ENCODE measurements at regions not wholly inside any gene's neighbourhood (a gene's known extent, or its start where the extent isn't known, plus 50 kb on each side); places are given as distances from the start of the nearest gene placed in this dataset.
"Not testable (repeated sequence)": the region's sequence is repeated elsewhere in the genome, so short reads cannot be mapped to it uniquely, and the experiment has no call there.

GRCh38 chr12:126963825-126964224 lies 1303.1 kb upstream of the TMEM132C start:
- H3K9me2 ChIP-seq (replicated peaks; ENCODE audit: insufficient read depth, low read length) = no peaks in the 10 kb centered on the region
- H3K27me3 ChIP-seq (ENCODE audit: low read length) = no peaks in the 10 kb centered on the region
- no peak overlapping the region for H3K9ac ChIP-seq (ENCODE audit: low read length)
- DNase-seq = no peak
- H3K9me3 ChIP-seq (ENCODE audit: low read length) = peaks cover 6% of the 10 kb centered on the region; the same call in 1 of the 2 replicates
- H3K79me2 ChIP-seq (ENCODE audit: low read length) = no peaks in the 10 kb centered on the region
- H3K4me3 ChIP-seq (ENCODE audit: low read length) = no peak overlapping the region
- no peak overlapping the region for H3K4me2 ChIP-seq (ENCODE audit: low read depth, low read length, poor library complexity, severe bottlenecking)
- no peaks in the 10 kb centered on the region for H3K4me1 ChIP-seq (ENCODE audit: low read length)
- H4K20me1 ChIP-seq (ENCODE audit: insufficient read depth, low read depth, low read length) = no peaks in the 10 kb centered on the region
- no peaks in the 10 kb centered on the region for H3K36me3 ChIP-seq (ENCODE audit: insufficient read depth, low read length)
- no peak overlapping the region for H2AFZ ChIP-seq (ENCODE audit: low read length)
- no peak overlapping the region for H3K27ac ChIP-seq (ENCODE audit: low read length)

- Histone ChIP-seq H3K27me3 (ENCODE audit: low read length) (no peaks in the 10 kb centered on the region), H3K9ac (ENCODE audit: low read length) (no peak overlapping the region), H3K9me3 (ENCODE audit: low read length) (peaks cover 10% of the 10 kb centered on the region; the same call in 1 of the 2 replicates), H3K9me2 (replicated peaks; ENCODE audit: insufficient read depth, low read length) (no peaks in the 10 kb centered on the region), H3K4me2 (ENCODE audit: low read depth, low read length, poor library complexity, severe bottlenecking) (no peak overlapping the region), H4K20me1 (ENCODE audit: insufficient read depth, low read depth, low read length) (no peaks in the 10 kb centered on the region), H3K36me3 (ENCODE audit: insufficient read depth, low read length) (no peaks in the 10 kb centered on the region), H2AFZ (ENCODE audit: low read length) (no peak overlapping the region), H3K4me1 (ENCODE audit: low read length) (no peaks in the 10 kb centered on the region), H3K79me2 (ENCODE audit: low read length) (no peaks in the 10 kb centered on the region), H3K27ac (ENCODE audit: low read length) (no peak overlapping the region), H3K4me3 (ENCODE audit: low read length) (no peak overlapping the region)
- no peak for DNase-seq
These were observed 1300.5 kb upstream of the TMEM132C start for GRCh38 chr12:126966498-126966897.

- no peak for DNase-seq
- no peak overlapping the region for H3K9ac ChIP-seq (ENCODE audit: low read length)
- no peak overlapping the region for H3K4me2 ChIP-seq (ENCODE audit: low read depth, low read length, poor library complexity, severe bottlenecking)
- no peaks in the 10 kb centered on the region for H4K20me1 ChIP-seq (ENCODE audit: insufficient read depth, low read depth, low read length)
- H2AFZ ChIP-seq (ENCODE audit: low read length) = no peak overlapping the region
- H3K27ac ChIP-seq (ENCODE audit: low read length) = no peak overlapping the region
- no peaks in the 10 kb centered on the region for H3K36me3 ChIP-seq (ENCODE audit: insufficient read depth, low read length)
- H3K9me2 ChIP-seq (replicated peaks; ENCODE audit: insufficient read depth, low read length) = no peaks in the 10 kb centered on the region
- no peaks in the 10 kb centered on the region for H3K4me1 ChIP-seq (ENCODE audit: low read length)
- H3K9me3 ChIP-seq (ENCODE audit: low read length) = peaks cover 10% of the 10 kb centered on the region; the same call in 1 of the 2 replicates
- no peak overlapping the region for H3K4me3 ChIP-seq (ENCODE audit: low read length)
- no peaks in the 10 kb centered on the region for H3K27me3 ChIP-seq (ENCODE audit: low read length)
- H3K79me2 ChIP-seq (ENCODE audit: low read length) = no peaks in the 10 kb centered on the region
These were observed 1299.8 kb upstream of the TMEM132C start for GRCh38 chr12:126967152-126967551.

- DNase-seq = no peak
- Histone ChIP-seq H3K4me2 (ENCODE audit: low read depth, low read length, poor library complexity, severe bottlenecking) (no peak overlapping the region), H3K27me3 (ENCODE audit: low read length) (no peaks in the 10 kb centered on the region), H3K9ac (ENCODE audit: low read length) (no peak overlapping the region), H3K4me3 (ENCODE audit: low read length) (no peak overlapping the region), H3K9me3 (ENCODE audit: low read length) (peaks cover 9% of the 10 kb centered on the region; the same call in 1 of the 2 replicates), H3K4me1 (ENCODE audit: low read length) (no peaks in the 10 kb centered on the region), H3K79me2 (ENCODE audit: low read length) (no peaks in the 10 kb centered on the region), H3K9me2 (replicated peaks; ENCODE audit: insufficient read depth, low read length) (no peaks in the 10 kb centered on the region), H2AFZ (ENCODE audit: low read length) (no peak overlapping the region), H3K27ac (ENCODE audit: low read length) (no peak overlapping the region), H4K20me1 (ENCODE audit: insufficient read depth, low read depth, low read length) (no peaks in the 10 kb centered on the region), H3K36me3 (ENCODE audit: insufficient read depth, low read length) (no peaks in the 10 kb centered on the region)
These were observed 1292.2 kb upstream of the TMEM132C start for GRCh38 chr12:126974779-126975178.

- Histone ChIP-seq H3K27me3 (ENCODE audit: low read length) (no peaks in the 10 kb centered on the region), H3K9me2 (replicated peaks; ENCODE audit: insufficient read depth, low read length) (no peaks in the 10 kb centered on the region), H3K9ac (ENCODE audit: low read length) (no peak overlapping the region), H3K9me3 (ENCODE audit: low read length) (peaks cover 5% of the 10 kb centered on the region; the same call in 1 of the 2 replicates), H4K20me1 (ENCODE audit: insufficient read depth, low read depth, low read length) (no peaks in the 10 kb centered on the region), H3K36me3 (ENCODE audit: insufficient read depth, low read length) (no peaks in the 10 kb centered on the region), H3K27ac (ENCODE audit: low read length) (no peak overlapping the region), H3K4me2 (ENCODE audit: low read depth, low read length, poor library complexity, severe bottlenecking) (no peak overlapping the region), H3K79me2 (ENCODE audit: low read length) (no peaks in the 10 kb centered on the region), H2AFZ (ENCODE audit: low read length) (no peak overlapping the region), H3K4me1 (ENCODE audit: low read length) (no peaks in the 10 kb centered on the region), H3K4me3 (ENCODE audit: low read length) (no peak overlapping the region)
- DNase-seq = no peak
These were observed 1290.4 kb upstream of the TMEM132C start for GRCh38 chr12:126976579-126976978.

GRCh38 chr12:126979564-126979963 lies 1287.4 kb upstream of the TMEM132C start:
- DNase-seq; H3K9ac ChIP-seq (ENCODE audit: low read length); H3K4me2 ChIP-seq (ENCODE audit: low read depth, low read length, poor library complexity, severe bottlenecking); H3K4me3 ChIP-seq (ENCODE audit: low read length); H3K36me3 ChIP-seq (ENCODE audit: insufficient read depth, low read length); H3K9me2 ChIP-seq (replicated peaks; ENCODE audit: insufficient read depth, low read length); H3K4me1 ChIP-seq (ENCODE audit: low read length); H3K27me3 ChIP-seq (ENCODE audit: low read length); H2AFZ ChIP-seq (ENCODE audit: low read length); H3K9me3 ChIP-seq (ENCODE audit: low read length); H3K79me2 ChIP-seq (ENCODE audit: low read length); H3K27ac ChIP-seq (ENCODE audit: low read length); H4K20me1 ChIP-seq (ENCODE audit: insufficient read depth, low read depth, low read length): not testable (repeated sequence)

GRCh38 chr12:126982707-126983106 lies 1284.3 kb upstream of the TMEM132C start:
- H3K4me2 ChIP-seq (ENCODE audit: low read depth, low read length, poor library complexity, severe bottlenecking) = no peak overlapping the region
- H4K20me1 ChIP-seq (ENCODE audit: insufficient read depth, low read depth, low read length) = no peaks in the 10 kb centered on the region
- H3K4me3 ChIP-seq (ENCODE audit: low read length) = no peak overlapping the region
- H3K27me3 ChIP-seq (ENCODE audit: low read length) = no peaks in the 10 kb centered on the region
- no peak overlapping the region for H2AFZ ChIP-seq (ENCODE audit: low read length)
- H3K4me1 ChIP-seq (ENCODE audit: low read length) = no peaks in the 10 kb centered on the region
- no peak for DNase-seq
- H3K79me2 ChIP-seq (ENCODE audit: low read length) = no peaks in the 10 kb centered on the region
- no peaks in the 10 kb centered on the region for H3K9me2 ChIP-seq (replicated peaks; ENCODE audit: insufficient read depth, low read length)
- no peak overlapping the region for H3K27ac ChIP-seq (ENCODE audit: low read length)
- no peaks in the 10 kb centered on the region for H3K36me3 ChIP-seq (ENCODE audit: insufficient read depth, low read length)
- H3K9me3 ChIP-seq (ENCODE audit: low read length) = no peaks in the 10 kb centered on the region
- no peak overlapping the region for H3K9ac ChIP-seq (ENCODE audit: low read length)

GRCh38 chr12:126983735-126984134 lies 1283.2 kb upstream of the TMEM132C start:
- not testable (repeated sequence) for H3K27ac ChIP-seq (ENCODE audit: low read length); H3K9me3 ChIP-seq (ENCODE audit: low read length); H3K4me3 ChIP-seq (ENCODE audit: low read length); H3K9ac ChIP-seq (ENCODE audit: low read length); H4K20me1 ChIP-seq (ENCODE audit: insufficient read depth, low read depth, low read length); H3K27me3 ChIP-seq (ENCODE audit: low read length); H3K9me2 ChIP-seq (replicated peaks; ENCODE audit: insufficient read depth, low read length); H3K79me2 ChIP-seq (ENCODE audit: low read length); H2AFZ ChIP-seq (ENCODE audit: low read length); H3K36me3 ChIP-seq (ENCODE audit: insufficient read depth, low read length); H3K4me2 ChIP-seq (ENCODE audit: low read depth, low read length, poor library complexity, severe bottlenecking); H3K4me1 ChIP-seq (ENCODE audit: low read length); DNase-seq

GRCh38 chr12:126985663-126986062 lies 1281.3 kb upstream of the TMEM132C start:
- not testable (repeated sequence) for H3K27ac ChIP-seq (ENCODE audit: low read length); H3K4me1 ChIP-seq (ENCODE audit: low read length); H3K27me3 ChIP-seq (ENCODE audit: low read length); H2AFZ ChIP-seq (ENCODE audit: low read length); DNase-seq; H3K36me3 ChIP-seq (ENCODE audit: insufficient read depth, low read length); H3K4me2 ChIP-seq (ENCODE audit: low read depth, low read length, poor library complexity, severe bottlenecking); H3K9ac ChIP-seq (ENCODE audit: low read length); H4K20me1 ChIP-seq (ENCODE audit: insufficient read depth, low read depth, low read length); H3K4me3 ChIP-seq (ENCODE audit: low read length); H3K9me3 ChIP-seq (ENCODE audit: low read length); H3K9me2 ChIP-seq (replicated peaks; ENCODE audit: insufficient read depth, low read length); H3K79me2 ChIP-seq (ENCODE audit: low read length)
